ENCODE measurements at regions not wholly inside any gene's neighbourhood (a gene's known extent, or its start where the extent isn't known, plus 50 kb on each side); places are given as distances from the start of the nearest gene placed in this dataset.
"Not testable (repeated sequence)": the region's sequence is repeated elsewhere in the genome, so short reads cannot be mapped to it uniquely, and the experiment has no call there.

DNA sequence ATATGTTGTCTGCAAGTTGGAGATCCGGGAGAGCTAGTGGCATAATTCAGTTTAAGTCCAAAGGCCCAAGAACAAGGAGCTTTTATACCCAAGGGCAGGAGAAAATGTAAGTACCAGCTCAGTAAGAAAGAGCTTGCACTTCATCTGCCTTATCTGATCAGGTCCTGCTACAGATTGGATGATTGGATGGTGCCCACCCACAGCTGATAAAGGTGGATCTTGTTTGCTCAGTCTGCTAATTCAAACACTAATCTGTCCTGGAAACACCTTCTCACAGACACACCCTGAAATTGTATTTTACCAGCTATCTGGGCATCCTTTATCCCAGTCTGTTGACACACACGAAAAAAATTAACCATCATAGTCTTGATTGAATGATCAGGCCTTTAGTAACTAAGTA lies 230.7 kb upstream of the SLC16A7 start:
- H3K36me3 Mint-ChIP-seq (ENCODE audit: low read depth), result no peaks in the 10 kb centered on the region
- no peak for DNase-seq (ENCODE audit: low spot score)
- H3K27ac Mint-ChIP-seq, result no peak overlapping the region
- no peaks in the 10 kb centered on the region for H3K9me3 Mint-ChIP-seq
- H3K4me3 Mint-ChIP-seq, result no peak overlapping the region
- H3K27me3 Mint-ChIP-seq (ENCODE audit: low read depth), result no peaks in the 10 kb centered on the region
- no peaks in the 10 kb centered on the region for H3K4me1 Mint-ChIP-seq (ENCODE audit: low read depth)

GRCh38 chr12:59357811-59358210 lies 238.0 kb upstream of the SLC16A7 start:
- no peak overlapping the region for H3K4me3 Mint-ChIP-seq
- H3K27ac Mint-ChIP-seq, result no peak overlapping the region
- no peaks in the 10 kb centered on the region for H3K4me1 Mint-ChIP-seq (ENCODE audit: low read depth)
- H3K36me3 Mint-ChIP-seq (ENCODE audit: low read depth), result no peaks in the 10 kb centered on the region
- H3K9me3 Mint-ChIP-seq, result no peaks in the 10 kb centered on the region
- no peak for DNase-seq (ENCODE audit: low spot score)
- H3K27me3 Mint-ChIP-seq (ENCODE audit: low read depth), result no peaks in the 10 kb centered on the region

- DNase-seq (ENCODE audit: low spot score); H3K4me3 Mint-ChIP-seq; H3K9me3 Mint-ChIP-seq; H3K36me3 Mint-ChIP-seq (ENCODE audit: low read depth); H3K27ac Mint-ChIP-seq; H3K4me1 Mint-ChIP-seq (ENCODE audit: low read depth); H3K27me3 Mint-ChIP-seq (ENCODE audit: low read depth): not testable (repeated sequence)
These were observed 249.6 kb upstream of the SLC16A7 start for GRCh38 chr12:59346248-59346647.

GRCh38 chr12:59345406-59345805 lies 250.4 kb upstream of the SLC16A7 start:
- Mint-ChIP-seq H3K27ac (no peak overlapping the region), H3K9me3 (no peaks in the 10 kb centered on the region), H3K36me3 (ENCODE audit: low read depth) (no peaks in the 10 kb centered on the region), H3K27me3 (ENCODE audit: low read depth) (no peaks in the 10 kb centered on the region), H3K4me1 (ENCODE audit: low read depth) (no peaks in the 10 kb centered on the region), H3K4me3 (no peak overlapping the region)
- DNase-seq (ENCODE audit: low spot score), result no peak

DNA sequence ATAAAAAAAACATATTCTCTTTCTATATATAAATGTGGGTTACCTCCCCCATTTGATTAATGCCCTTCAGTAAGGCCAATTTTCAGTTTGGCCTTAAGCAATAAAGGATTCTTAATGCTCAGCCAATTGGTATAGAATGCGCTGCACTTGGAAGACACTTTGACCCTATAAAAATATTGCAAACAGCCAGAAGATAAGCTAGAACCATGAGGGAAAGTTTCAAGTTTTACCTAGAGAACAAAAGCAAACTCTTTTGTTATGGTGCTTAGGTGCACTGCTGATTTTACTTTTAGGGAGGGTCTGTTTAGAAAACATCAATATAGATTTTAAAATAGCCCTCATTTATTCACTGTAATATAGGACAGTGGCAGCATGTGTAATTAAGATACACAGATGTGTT lies 251.6 kb upstream of the SLC16A7 start:
- H3K36me3 Mint-ChIP-seq (ENCODE audit: low read depth), result no peaks in the 10 kb centered on the region
- DNase-seq (ENCODE audit: low spot score), result no peak
- no peak overlapping the region for H3K4me3 Mint-ChIP-seq
- H3K27me3 Mint-ChIP-seq (ENCODE audit: low read depth), result no peaks in the 10 kb centered on the region
- H3K9me3 Mint-ChIP-seq, result no peaks in the 10 kb centered on the region
- no peak overlapping the region for H3K27ac Mint-ChIP-seq
- no peaks in the 10 kb centered on the region for H3K4me1 Mint-ChIP-seq (ENCODE audit: low read depth)

DNA sequence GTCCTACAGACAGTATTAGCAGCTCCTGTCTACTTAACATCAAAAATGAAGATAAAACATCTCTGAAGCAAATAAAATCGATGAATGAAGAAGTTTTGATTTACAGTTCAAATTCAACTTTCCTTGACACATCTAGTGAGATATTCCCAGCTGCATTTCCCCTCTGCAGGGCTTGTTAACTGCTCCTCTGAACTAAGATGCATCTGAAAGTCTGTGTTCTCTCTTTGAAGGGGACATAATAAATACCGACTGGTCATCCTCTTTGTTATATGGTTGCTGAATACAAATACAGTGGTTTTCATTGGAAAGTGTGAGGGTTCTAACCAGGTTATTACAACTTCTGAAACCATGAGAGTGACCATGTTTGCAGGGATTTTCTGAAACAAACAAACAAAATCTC lies 266.4 kb upstream of the SLC16A7 start:
- no peaks in the 10 kb centered on the region for H3K27me3 Mint-ChIP-seq (ENCODE audit: low read depth)
- no peaks in the 10 kb centered on the region for H3K4me1 Mint-ChIP-seq (ENCODE audit: low read depth)
- no peaks in the 10 kb centered on the region for H3K9me3 Mint-ChIP-seq
- DNase-seq (ENCODE audit: low spot score), result no peak
- no peaks in the 10 kb centered on the region for H3K36me3 Mint-ChIP-seq (ENCODE audit: low read depth)
- no peak overlapping the region for H3K27ac Mint-ChIP-seq
- no peak overlapping the region for H3K4me3 Mint-ChIP-seq

DNA sequence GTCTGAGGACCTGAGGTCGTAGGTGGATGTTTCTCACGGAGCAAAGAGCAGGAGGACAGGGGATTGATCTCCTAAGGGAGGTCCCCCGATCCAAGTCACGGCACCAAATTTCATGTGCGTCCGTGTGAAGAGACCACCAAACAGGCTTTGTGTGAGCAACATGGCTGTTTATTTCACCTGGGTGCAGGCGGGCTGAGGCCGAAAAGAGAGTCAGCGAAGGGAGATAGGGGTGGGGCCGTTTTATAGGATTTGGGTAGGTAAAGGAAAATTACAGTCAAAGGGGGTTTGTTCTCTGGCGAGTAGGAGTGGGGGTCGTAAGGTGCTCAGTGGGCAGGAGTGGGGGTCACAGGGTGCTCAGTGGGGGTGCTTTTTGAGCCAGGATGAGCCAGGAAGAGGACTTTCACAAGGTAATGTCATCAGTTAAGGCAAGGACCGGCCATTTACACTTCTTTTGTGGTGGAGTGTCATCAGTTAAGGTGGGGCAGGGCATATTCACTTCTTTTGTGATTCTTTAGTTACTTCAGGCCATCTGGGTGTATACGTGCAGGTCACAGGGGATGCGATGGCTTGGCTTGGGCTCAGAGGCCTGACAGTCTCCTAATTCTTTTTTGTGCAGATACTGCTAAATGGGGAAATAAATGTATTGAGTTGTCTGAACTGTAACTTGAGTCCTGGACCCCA lies 267.3 kb upstream of the SLC16A7 start:
- H3K4me3 Mint-ChIP-seq; H3K4me1 Mint-ChIP-seq (ENCODE audit: low read depth); H3K27me3 Mint-ChIP-seq (ENCODE audit: low read depth); DNase-seq (ENCODE audit: low spot score); H3K9me3 Mint-ChIP-seq; H3K36me3 Mint-ChIP-seq (ENCODE audit: low read depth); H3K27ac Mint-ChIP-seq: not testable (repeated sequence)

GRCh38 chr12:59326457-59326856 lies 269.4 kb upstream of the SLC16A7 start:
- H3K36me3 Mint-ChIP-seq (ENCODE audit: low read depth); H3K27ac Mint-ChIP-seq; DNase-seq (ENCODE audit: low spot score): not testable (repeated sequence)

DNA sequence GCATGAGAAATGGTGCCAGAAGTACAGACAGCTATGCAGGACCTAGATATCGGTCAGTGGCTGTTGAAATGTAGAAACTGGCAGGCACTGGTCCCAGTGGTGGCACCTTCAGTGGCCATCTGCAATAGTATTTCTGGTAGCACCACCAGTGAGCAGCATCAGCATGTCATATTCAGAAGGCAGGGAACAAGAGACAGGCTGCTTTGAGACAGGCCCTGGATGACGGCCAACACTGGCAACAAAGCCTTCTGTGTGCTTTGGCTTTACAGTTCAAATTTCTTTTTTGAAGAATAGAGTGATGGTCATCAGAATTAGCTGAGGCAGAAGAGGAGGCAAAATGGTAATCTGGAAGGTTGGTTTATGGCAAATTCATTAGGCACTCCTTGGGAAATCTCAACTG lies 273.4 kb upstream of the SLC16A7 start:
- H3K36me3 Mint-ChIP-seq (ENCODE audit: low read depth), result no peaks in the 10 kb centered on the region
- no peak overlapping the region for H3K4me3 Mint-ChIP-seq
- no peaks in the 10 kb centered on the region for H3K9me3 Mint-ChIP-seq
- H3K27me3 Mint-ChIP-seq (ENCODE audit: low read depth), result no peaks in the 10 kb centered on the region
- H3K4me1 Mint-ChIP-seq (ENCODE audit: low read depth), result no peaks in the 10 kb centered on the region
- DNase-seq (ENCODE audit: low spot score), result no peak
- H3K27ac Mint-ChIP-seq, result no peak overlapping the region

More at GRCh38 chr12:59326457-59326856, 269.4 kb upstream of the SLC16A7 start:
- H3K4me3 Mint-ChIP-seq; H3K9me3 Mint-ChIP-seq; H3K27me3 Mint-ChIP-seq (ENCODE audit: low read depth); H3K4me1 Mint-ChIP-seq (ENCODE audit: low read depth): not testable (repeated sequence)

DNA sequence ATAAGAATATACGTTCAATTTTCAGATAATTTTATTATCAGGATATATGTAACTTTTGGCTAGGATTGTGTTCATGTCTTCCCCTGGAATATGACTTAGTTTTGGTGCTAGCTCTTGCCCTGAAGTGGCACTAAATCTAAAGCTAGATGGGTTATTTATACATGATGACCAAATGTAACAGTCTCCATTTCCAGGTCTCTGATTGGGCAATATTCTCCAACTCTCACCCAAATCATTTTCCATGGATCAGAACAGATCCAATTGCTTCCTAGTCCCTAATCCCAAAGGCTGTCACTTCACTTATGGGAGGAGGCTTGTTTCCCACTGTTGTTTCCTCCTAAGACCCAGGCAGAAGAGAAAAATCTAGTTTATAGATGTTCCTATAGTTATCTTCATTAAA lies 274.6 kb upstream of the SLC16A7 start:
- Mint-ChIP-seq H3K36me3 (ENCODE audit: low read depth) (no peaks in the 10 kb centered on the region), H3K4me3 (no peak overlapping the region), H3K27ac (no peak overlapping the region), H3K27me3 (ENCODE audit: low read depth) (no peaks in the 10 kb centered on the region), H3K4me1 (ENCODE audit: low read depth) (no peaks in the 10 kb centered on the region), H3K9me3 (no peaks in the 10 kb centered on the region)
- DNase-seq (ENCODE audit: low spot score), result no peak

DNA sequence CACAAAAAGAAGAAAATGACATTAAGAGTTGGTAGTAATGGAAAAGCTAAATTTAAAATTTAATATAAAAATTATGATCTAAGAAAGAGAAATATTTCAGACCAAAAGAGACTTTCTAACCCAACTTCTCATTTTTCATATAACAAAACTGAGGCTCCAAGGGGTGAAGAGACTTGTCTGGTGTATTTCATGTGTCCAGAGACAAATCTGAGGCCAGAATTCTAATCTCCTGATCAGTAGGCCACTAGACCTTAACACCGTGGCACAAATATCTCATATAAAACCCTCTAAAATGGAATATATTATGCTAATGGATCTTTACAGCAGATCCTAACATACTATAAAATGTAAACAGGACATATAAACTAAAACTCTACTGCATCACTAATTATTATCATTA lies 275.7 kb upstream of the SLC16A7 start:
- no peak overlapping the region for H3K27ac Mint-ChIP-seq
- H3K4me3 Mint-ChIP-seq, result no peak overlapping the region
- no peaks in the 10 kb centered on the region for H3K27me3 Mint-ChIP-seq (ENCODE audit: low read depth)
- H3K36me3 Mint-ChIP-seq (ENCODE audit: low read depth), result no peaks in the 10 kb centered on the region
- no peaks in the 10 kb centered on the region for H3K4me1 Mint-ChIP-seq (ENCODE audit: low read depth)
- no peaks in the 10 kb centered on the region for H3K9me3 Mint-ChIP-seq
- DNase-seq (ENCODE audit: low spot score), result no peak

DNA sequence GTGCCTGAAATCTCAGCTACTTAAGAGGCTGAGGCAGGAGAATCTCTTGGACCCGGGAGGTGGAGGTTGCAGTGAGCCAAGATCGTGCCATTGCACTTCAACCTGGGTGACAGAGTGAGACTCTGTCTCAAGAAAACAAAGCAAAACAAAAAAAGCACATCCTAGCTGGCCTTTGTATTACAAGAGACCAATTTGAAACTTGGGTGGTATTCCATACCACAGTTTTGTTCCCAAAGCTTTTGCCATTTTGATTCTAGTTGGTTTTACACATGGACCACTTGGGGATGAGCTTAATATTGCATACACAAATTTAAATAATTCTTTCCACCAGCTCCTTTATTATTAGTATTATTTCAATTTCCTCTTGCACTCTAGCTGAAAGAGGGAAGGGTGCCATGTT lies 276.9 kb upstream of the SLC16A7 start:
- DNase-seq (ENCODE audit: low spot score), result no peak
- Mint-ChIP-seq H3K27ac (no peak overlapping the region), H3K4me3 (no peak overlapping the region), H3K4me1 (ENCODE audit: low read depth) (no peaks in the 10 kb centered on the region), H3K9me3 (no peaks in the 10 kb centered on the region), H3K36me3 (ENCODE audit: low read depth) (no peaks in the 10 kb centered on the region), H3K27me3 (ENCODE audit: low read depth) (no peaks in the 10 kb centered on the region)

- Mint-ChIP-seq H3K4me1 (ENCODE audit: low read depth) (no peaks in the 10 kb centered on the region), H3K27me3 (ENCODE audit: low read depth) (no peaks in the 10 kb centered on the region), H3K27ac (no peak overlapping the region), H3K36me3 (ENCODE audit: low read depth) (no peaks in the 10 kb centered on the region), H3K4me3 (no peak overlapping the region), H3K9me3 (no peaks in the 10 kb centered on the region)
- DNase-seq (ENCODE audit: low spot score), result no peak
These were observed 278.2 kb upstream of the SLC16A7 start for GRCh38 chr12:59317598-59317997.

- Mint-ChIP-seq H3K27me3 (ENCODE audit: low read depth) (no peaks in the 10 kb centered on the region), H3K4me1 (ENCODE audit: low read depth) (no peaks in the 10 kb centered on the region), H3K4me3 (no peak overlapping the region)
These were observed 278.9 kb upstream of the SLC16A7 start for GRCh38 chr12:59316938-59317337.

DNA sequence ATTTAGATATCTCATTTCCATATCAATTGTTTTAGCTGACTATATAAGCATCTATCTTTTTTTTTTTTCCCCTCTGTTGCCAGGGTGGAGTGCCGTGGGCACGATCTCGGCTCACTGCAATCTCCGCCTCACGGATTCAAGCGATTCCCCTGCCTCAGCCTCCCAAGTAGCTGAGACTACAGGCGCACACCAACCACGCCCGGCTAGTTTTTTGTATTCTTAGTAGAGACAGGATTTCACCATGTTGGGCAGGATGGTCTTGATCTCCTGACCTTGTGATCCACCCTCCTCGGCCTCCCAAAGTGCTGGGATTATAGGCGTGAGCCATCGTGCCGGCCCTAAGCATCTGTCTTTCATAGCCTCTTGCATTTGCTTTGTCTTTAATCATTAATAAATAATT lies 279.5 kb upstream of the SLC16A7 start:
- not testable (repeated sequence) for H3K27me3 Mint-ChIP-seq (ENCODE audit: low read depth); H3K9me3 Mint-ChIP-seq; H3K27ac Mint-ChIP-seq; H3K4me3 Mint-ChIP-seq; H3K4me1 Mint-ChIP-seq (ENCODE audit: low read depth); DNase-seq (ENCODE audit: low spot score); H3K36me3 Mint-ChIP-seq (ENCODE audit: low read depth)

More at GRCh38 chr12:59316938-59317337, 278.9 kb upstream of the SLC16A7 start:
- no peaks in the 10 kb centered on the region for H3K36me3 Mint-ChIP-seq (ENCODE audit: low read depth)
- DNase-seq (ENCODE audit: low spot score), result no peak
- H3K9me3 Mint-ChIP-seq, result no peaks in the 10 kb centered on the region
- no peak overlapping the region for H3K27ac Mint-ChIP-seq

All from T-helper 2 cell treated with Interferon-gamma antibody and Interleukin-4, amounts not matched to agents 5 μg/mL and 100 μg/mL, for 36 hours (primary cell).